ENCODE measurements at regions not wholly inside any gene's neighbourhood (a gene's known extent, or its start where the extent isn't known, plus 50 kb on each side); places are given as distances from the start of the nearest gene placed in this dataset.

- Histone ChIP-seq H3K4ac (ENCODE audit: low read depth, low read length) (no peak overlapping the region), H3T11ph (ENCODE audit: low read length) (no peak overlapping the region), H3K27me3 (ENCODE audit: insufficient read depth, low read length) (no peaks in the 10 kb centered on the region), H3K4me2 (ENCODE audit: insufficient read depth, insufficient read length, low read length) (no peak overlapping the region), H2BK5ac (ENCODE audit: insufficient read length, low read length) (no peak overlapping the region), H3K18ac (ENCODE audit: insufficient read length, low read depth, low read length) (no peak overlapping the region), H3K56ac (ENCODE audit: insufficient read length, low read depth, low read length) (no peak overlapping the region), H4K5ac (ENCODE audit: insufficient read length, low read depth, low read length) (no peak overlapping the region), H2BK15ac (ENCODE audit: low read depth, low read length) (no peak overlapping the region), H3K23me2 (ENCODE audit: insufficient read length, low read depth, low read length, poor library complexity, severe bottlenecking) (no peaks in the 10 kb centered on the region), H2BK12ac (ENCODE audit: insufficient read length, low read depth, low read length) (no peak overlapping the region), H3K79me2 (ENCODE audit: insufficient read depth, low read length) (no peaks in the 10 kb centered on the region), H3K9me3 (ENCODE audit: control insufficient read depth, low read depth, low read length) (no peaks in the 10 kb centered on the region), H3K23ac (ENCODE audit: insufficient read length, low read depth, low read length) (no peak overlapping the region), H3K27ac (ENCODE audit: insufficient read length, low read depth, low read length) (no peak overlapping the region), H3K4me1 (ENCODE audit: insufficient read depth, low read length) (no peaks in the 10 kb centered on the region), H3K79me1 (ENCODE audit: insufficient read depth, low read depth, low read length, poor library complexity, severe bottlenecking) (no peaks in the 10 kb centered on the region), H3K9ac (ENCODE audit: extremely low read depth, insufficient read length, low read length) (no peak overlapping the region), H2AFZ (ENCODE audit: low read length) (no peak overlapping the region), H2AK5ac (ENCODE audit: insufficient read length, low read length) (no peak overlapping the region), H4K20me1 (ENCODE audit: control insufficient read depth, insufficient read depth, insufficient read length) (no peaks in the 10 kb centered on the region), H2BK20ac (ENCODE audit: low read depth, low read length, poor library complexity, severe bottlenecking) (no peak overlapping the region), H4K91ac (ENCODE audit: insufficient read length, low read depth, low read length) (no peak overlapping the region), H3K14ac (ENCODE audit: insufficient read depth, low read length) (no peak overlapping the region), H4K8ac (replicated peaks; ENCODE audit: insufficient read length, low read depth, low read length) (no peak overlapping the region), H2BK120ac (ENCODE audit: low read depth, low read length, poor library complexity, severe bottlenecking) (no peak overlapping the region)
- H3K9me3 Mint-ChIP-seq = peaks cover 4 to 7% of the 10 kb centered on the region in 2 experiments
- TF ChIP-seq, protein P1, sequence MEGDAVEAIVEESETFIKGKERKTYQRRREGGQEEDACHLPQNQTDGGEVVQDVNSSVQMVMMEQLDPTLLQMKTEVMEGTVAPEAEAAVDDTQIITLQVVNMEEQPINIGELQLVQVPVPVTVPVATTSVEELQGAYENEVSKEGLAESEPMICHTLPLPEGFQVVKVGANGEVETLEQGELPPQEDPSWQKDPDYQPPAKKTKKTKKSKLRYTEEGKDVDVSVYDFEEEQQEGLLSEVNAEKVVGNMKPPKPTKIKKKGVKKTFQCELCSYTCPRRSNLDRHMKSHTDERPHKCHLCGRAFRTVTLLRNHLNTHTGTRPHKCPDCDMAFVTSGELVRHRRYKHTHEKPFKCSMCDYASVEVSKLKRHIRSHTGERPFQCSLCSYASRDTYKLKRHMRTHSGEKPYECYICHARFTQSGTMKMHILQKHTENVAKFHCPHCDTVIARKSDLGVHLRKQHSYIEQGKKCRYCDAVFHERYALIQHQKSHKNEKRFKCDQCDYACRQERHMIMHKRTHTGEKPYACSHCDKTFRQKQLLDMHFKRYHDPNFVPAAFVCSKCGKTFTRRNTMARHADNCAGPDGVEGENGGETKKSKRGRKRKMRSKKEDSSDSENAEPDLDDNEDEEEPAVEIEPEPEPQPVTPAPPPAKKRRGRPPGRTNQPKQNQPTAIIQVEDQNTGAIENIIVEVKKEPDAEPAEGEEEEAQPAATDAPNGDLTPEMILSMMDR (conservative IDR thresholded peaks at IDR 0.05) = no peak
- no peaks in the 10 kb centered on the region for H3K27me3 Mint-ChIP-seq (ENCODE audit: low read depth)
- no CpG with 5 or more reads among the region's 3 CpGs for whole genome bisulfite sequencing (ENCODE audit: extremely low coverage, insufficient read length, low lambda C conversion rate)
- H3K4me3 Mint-ChIP-seq = no peak overlapping the region
- no peaks in the 10 kb centered on the region for H3K36me3 Mint-ChIP-seq (ENCODE audit: insufficient read depth in 1 of 3, low read depth in 3 of 3)
- peaks cover 5 to 6% of the 10 kb centered on the region in 2 experiments; a peak in 3 of 4 replicates for H3K4me1 Mint-ChIP-seq
- H3K27ac Mint-ChIP-seq = no peak overlapping the region
- DNase-seq = no peak
Measured at GRCh38 chr5:86374611-86375010, 243.1 kb upstream of the COX7C start.

All from H9 (cell line).